ENCODE measurements at regions not wholly inside any gene's neighbourhood (a gene's known extent, or its start where the extent isn't known, plus 50 kb on each side); places are given as distances from the start of the nearest gene placed in this dataset.
"Not testable (repeated sequence)": the region's sequence is repeated elsewhere in the genome, so short reads cannot be mapped to it uniquely, and the experiment has no call there.

DNA sequence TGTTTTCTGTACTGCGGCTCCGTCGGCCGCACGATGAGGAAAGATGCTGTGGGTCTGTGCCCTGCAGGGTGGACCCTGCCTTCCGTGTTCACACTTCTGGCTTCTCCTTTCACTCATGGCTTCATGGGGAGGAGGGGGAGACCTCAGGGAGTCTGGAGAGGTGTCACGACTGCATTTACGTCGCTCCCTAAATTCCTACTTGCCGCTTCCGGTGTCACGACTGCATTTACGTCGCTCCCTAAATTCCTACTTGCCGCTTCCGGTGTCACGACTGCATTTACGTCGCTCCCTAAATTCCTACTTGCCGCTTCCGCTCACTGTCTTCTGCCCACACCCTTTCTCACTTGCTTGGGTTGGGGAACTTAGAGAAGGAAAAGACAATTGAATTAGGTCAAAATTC lies 68.4 kb upstream of the ALKAL2 start:
- not testable (repeated sequence) for H3K4me3 Mint-ChIP-seq; H3K9me3 Mint-ChIP-seq; H3K4me1 Mint-ChIP-seq (ENCODE audit: low read depth); H3K27ac Mint-ChIP-seq; DNase-seq; H3K36me3 Mint-ChIP-seq (ENCODE audit: low read depth)
- H3K27me3 Mint-ChIP-seq = peaks cover 47% of the 10 kb centered on the region

- Mint-ChIP-seq H3K9me3 (peaks cover 3% of the 10 kb centered on the region), H3K27me3 (peaks cover 52% of the 10 kb centered on the region), H3K4me3 (no peak overlapping the region), H3K27ac (no peak overlapping the region), H3K4me1 (ENCODE audit: low read depth) (no peaks in the 10 kb centered on the region), H3K36me3 (ENCODE audit: low read depth) (no peaks in the 10 kb centered on the region)
- DNase-seq = no peak
Measured at GRCh38 chr2:355773-356172, 67.9 kb upstream of the ALKAL2 start.

DNA sequence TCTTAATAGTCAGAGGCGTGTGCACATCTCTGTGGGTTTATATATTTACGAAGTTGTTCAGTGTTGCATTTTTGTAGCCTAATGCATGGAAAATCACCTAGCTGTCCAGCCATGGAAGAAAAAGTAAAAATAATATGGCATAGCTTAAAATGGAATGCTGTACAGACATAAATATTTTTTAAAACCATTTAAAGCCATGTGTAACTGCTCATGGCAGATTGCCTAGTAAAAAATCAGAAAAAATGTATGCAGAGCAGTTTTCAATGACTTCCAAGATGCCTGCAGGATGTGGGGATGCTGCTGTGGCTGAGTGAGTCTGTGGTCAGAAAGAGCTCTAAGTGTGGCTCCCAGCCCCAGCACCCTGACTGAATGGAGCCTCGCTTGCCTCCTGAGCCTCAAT lies 64.8 kb upstream of the ALKAL2 start:
- Mint-ChIP-seq H3K4me1 (ENCODE audit: low read depth) (no peaks in the 10 kb centered on the region), H3K36me3 (ENCODE audit: low read depth) (no peaks in the 10 kb centered on the region), H3K27me3 (peaks cover 50% of the 10 kb centered on the region), H3K9me3 (no peaks in the 10 kb centered on the region), H3K4me3 (no peak overlapping the region), H3K27ac (no peak overlapping the region)
- DNase-seq = no peak

- Mint-ChIP-seq H3K4me1 (ENCODE audit: low read depth) (no peaks in the 10 kb centered on the region), H3K27ac (no peak overlapping the region), H3K27me3 (peaks cover 38% of the 10 kb centered on the region), H3K9me3 (no peaks in the 10 kb centered on the region), H3K4me3 (no peak overlapping the region), H3K36me3 (ENCODE audit: low read depth) (no peaks in the 10 kb centered on the region)
- DNase-seq = no peak
Measured at GRCh38 chr2:349390-349789, 61.5 kb upstream of the ALKAL2 start.

- peaks cover 32% of the 10 kb centered on the region for H3K27me3 Mint-ChIP-seq
- H3K4me3 Mint-ChIP-seq = no peak overlapping the region
Measured at GRCh38 chr2:348361-348916, 60.5 kb upstream of the ALKAL2 start.

GRCh38 chr2:344811-345210 lies 56.9 kb upstream of the ALKAL2 start:
- H3K4me3 Mint-ChIP-seq = no peak overlapping the region
- no peak for DNase-seq
- peaks cover 34% of the 10 kb centered on the region for H3K27me3 Mint-ChIP-seq
- no peaks in the 10 kb centered on the region for H3K36me3 Mint-ChIP-seq (ENCODE audit: low read depth)
- peaks cover 4% of the 10 kb centered on the region for H3K4me1 Mint-ChIP-seq (ENCODE audit: low read depth)
- no peaks in the 10 kb centered on the region for H3K9me3 Mint-ChIP-seq
- H3K27ac Mint-ChIP-seq = no peak overlapping the region

More at GRCh38 chr2:348361-348916, 60.5 kb upstream of the ALKAL2 start:
- H3K4me1 Mint-ChIP-seq (ENCODE audit: low read depth) = peaks cover under 1% of the 10 kb centered on the region
- no peaks in the 10 kb centered on the region for H3K9me3 Mint-ChIP-seq
- H3K36me3 Mint-ChIP-seq (ENCODE audit: low read depth) = no peaks in the 10 kb centered on the region
- no peak for DNase-seq
- no peak overlapping the region for H3K27ac Mint-ChIP-seq

- Mint-ChIP-seq H3K4me1 (ENCODE audit: low read depth) (peaks cover 4% of the 10 kb centered on the region), H3K27me3 (peaks cover 41% of the 10 kb centered on the region), H3K9me3 (peaks cover 8% of the 10 kb centered on the region), H3K4me3 (no peak overlapping the region), H3K27ac (no peak overlapping the region), H3K36me3 (ENCODE audit: low read depth) (peaks cover 4% of the 10 kb centered on the region)
- DNase-seq = no peak
Measured at GRCh38 chr2:343355-343754, 55.5 kb upstream of the ALKAL2 start.

- Mint-ChIP-seq H3K27ac (no peak overlapping the region), H3K36me3 (ENCODE audit: low read depth) (peaks cover 4% of the 10 kb centered on the region), H3K27me3 (peaks cover 48% of the 10 kb centered on the region), H3K4me3 (no peak overlapping the region), H3K9me3 (peaks cover 17% of the 10 kb centered on the region), H3K4me1 (ENCODE audit: low read depth) (peaks cover 4% of the 10 kb centered on the region)
- DNase-seq = no peak
Measured at GRCh38 chr2:341912-342311, 54.0 kb upstream of the ALKAL2 start.

DNA sequence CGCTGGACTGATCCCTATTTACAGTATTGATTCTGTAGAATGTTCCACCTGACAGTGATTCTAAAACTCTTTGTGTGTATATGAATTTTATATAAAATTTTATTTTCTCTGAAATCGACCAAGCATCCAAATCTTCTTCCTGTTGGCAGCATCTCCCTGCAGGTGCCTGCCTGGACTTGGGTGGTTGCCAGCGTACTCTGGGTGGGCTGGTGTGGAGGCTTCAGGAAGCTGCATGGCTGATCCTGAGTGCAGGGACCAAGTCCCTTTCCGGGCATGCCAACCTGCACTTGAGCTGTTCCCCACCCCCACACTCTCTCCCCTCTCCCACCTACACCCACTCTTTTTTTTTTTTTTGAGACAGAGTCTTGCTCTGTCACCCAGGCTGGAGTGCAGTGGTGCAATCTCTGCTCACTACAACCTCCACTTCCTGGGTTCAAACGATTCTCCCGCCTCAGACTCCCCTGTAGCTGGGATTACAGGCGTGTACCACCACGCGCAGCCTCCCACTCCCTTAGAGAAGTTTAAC lies 53.2 kb upstream of the ALKAL2 start:
- no peak overlapping the region for H3K27ac Mint-ChIP-seq
- peaks cover 22% of the 10 kb centered on the region for H3K9me3 Mint-ChIP-seq
- H3K36me3 Mint-ChIP-seq (ENCODE audit: low read depth) = peaks cover 4% of the 10 kb centered on the region
- peaks cover 4% of the 10 kb centered on the region for H3K4me1 Mint-ChIP-seq (ENCODE audit: low read depth)
- H3K27me3 Mint-ChIP-seq = peaks cover 42% of the 10 kb centered on the region
- no peak for DNase-seq
- no peak overlapping the region for H3K4me3 Mint-ChIP-seq

Measured in activated T-cell treated with anti-CD3 and anti-CD28 coated beads, Interleukin-2, amount 50 U/mL, for 24 hours (primary cell).